Spleen (tissue), 7 donors: ENCODE measurements at regions not wholly inside any gene's neighbourhood (a gene's known extent, or its start where the extent isn't known, plus 50 kb on each side); places are given as distances from the start of the nearest gene placed in this dataset.

Experiments
- CTCF ChIP-seq, 11 experiments: fragments of 200-600 bp in 7 of 11; fragments of 450-650 bp in 4 of 11; sonication (generic) in 4 of 11; IDR thresholded peaks in 8 of 11; conservative IDR thresholded peaks in 3 of 11; 1 replicate in 7 of 11; 2 replicates in 4 of 11; pipeline versions ENCODE4 v1.4.0 to v1.8.0; 2016 to 2021; ENCODE audit warnings: antibody characterized with exemption in 11 of 11, inconsistent platforms in 4 of 11, mild to moderate bottlenecking in 1 of 11
- POLR2A ChIP-seq, 3 donors: fragments of 450-650 bp; IDR thresholded peaks; one replicate each; pipeline ENCODE4 v1.5.1; 2017; ENCODE audit warnings: antibody characterized with exemption in 3 of 3, mild to moderate bottlenecking in 1 of 3
- POLR2AphosphoS5 ChIP-seq, 3 donors: sonication (generic); formaldehyde crosslinking; IDR thresholded peaks; one replicate each; pipeline ENCODE4 v1.5.1; 2017; ENCODE audit warnings: antibody characterized with exemption in 3 of 3
- donor health status: DM: no; HTN: no; CAD: no; lungs with moderate emphysema.
- donor health status: DM: no; HTN: no; CAD: no.
- donor health status: DM: no; HTN: no; CAD: no.

- TF ChIP-seq CTCF (IDR thresholded peaks at IDR 0.05 in 8 of 11, conservative IDR thresholded peaks at IDR 0.05 in 3 of 11) (no peak), POLR2A (IDR thresholded peaks at IDR 0.05) (no peak), POLR2AphosphoS5 (IDR thresholded peaks at IDR 0.05) (no peak)
Measured at GRCh38 chrY:15445871-15446270, 921.5 kb downstream of the NLGN4Y start.
